NK-92 (cell line): ENCODE measurements at regions not wholly inside any gene's neighbourhood (a gene's known extent, or its start where the extent isn't known, plus 50 kb on each side); places are given as distances from the start of the nearest gene placed in this dataset.
"Not testable (repeated sequence)": the region's sequence is repeated elsewhere in the genome, so short reads cannot be mapped to it uniquely, and the experiment has no call there.

Source experiments
- DNase-seq: peaks from one replicate; lab custom pipeline; 2025; ENCODE audit not compliant: unreplicated experiment; lab: John Stamatoyannopoulos, UW

GRCh38 chr10:64881257-64881656 lies 1360.1 kb downstream of the REEP3 start:
- no peak for DNase-seq

- DNase-seq = no peak
These were observed 1375.4 kb downstream of the REEP3 start for GRCh38 chr10:64896582-64896981.

- not testable (repeated sequence) for DNase-seq
These were observed 1385.1 kb downstream of the REEP3 start for GRCh38 chr10:64906311-64906710.

GRCh38 chr10:64924306-64924705 lies 1403.1 kb downstream of the REEP3 start:
- DNase-seq = not testable (repeated sequence)

- no peak for DNase-seq
These were observed 1430.8 kb downstream of the REEP3 start for GRCh38 chr10:64952042-64952441.

GRCh38 chr10:64956441-64956840 lies 1435.2 kb downstream of the REEP3 start:
- no peak for DNase-seq

- DNase-seq = no peak
These were observed 1437.9 kb downstream of the REEP3 start for GRCh38 chr10:64959116-64959515.

- DNase-seq = no peak
These were observed 1438.7 kb downstream of the REEP3 start for GRCh38 chr10:64959883-64960282.

- DNase-seq = no peak
These were observed 1452.2 kb downstream of the REEP3 start for GRCh38 chr10:64973391-64973790.

GRCh38 chr10:64976150-64976549 lies 1454.9 kb downstream of the REEP3 start:
- DNase-seq = no peak

- no peak for DNase-seq
These were observed 1456.7 kb downstream of the REEP3 start for GRCh38 chr10:64977915-64978314.

GRCh38 chr10:64996886-64997285 lies 1475.7 kb downstream of the REEP3 start:
- DNase-seq = no peak

- DNase-seq = no peak
These were observed 1489.6 kb downstream of the REEP3 start for GRCh38 chr10:65010845-65011244.

- no peak for DNase-seq
These were observed 1496.3 kb downstream of the REEP3 start for GRCh38 chr10:65017523-65017922.

GRCh38 chr10:65024886-65025285 lies 1503.7 kb downstream of the REEP3 start:
- DNase-seq = no peak

- DNase-seq = no peak
These were observed 1509.1 kb downstream of the REEP3 start for GRCh38 chr10:65030263-65030662.

- DNase-seq = no peak
These were observed 1511.9 kb downstream of the REEP3 start for GRCh38 chr10:65032867-65033769.

GRCh38 chr10:65033957-65034356 lies 1512.8 kb downstream of the REEP3 start:
- DNase-seq = no peak

- no peak for DNase-seq
These were observed 1519.6 kb downstream of the REEP3 start for GRCh38 chr10:65040796-65041195.

GRCh38 chr10:65041307-65041706 lies 1520.1 kb downstream of the REEP3 start:
- no peak for DNase-seq

- DNase-seq = no peak
These were observed 1521.3 kb downstream of the REEP3 start for GRCh38 chr10:65042496-65042895.

- no peak for DNase-seq
These were observed 1525.6 kb downstream of the REEP3 start for GRCh38 chr10:65046831-65047230.

- DNase-seq = not testable (repeated sequence)
These were observed 1530.9 kb downstream of the REEP3 start for GRCh38 chr10:65052111-65052510.
